ENCODE measurements at regions not wholly inside any gene's neighbourhood (a gene's known extent, or its start where the extent isn't known, plus 50 kb on each side); places are given as distances from the start of the nearest gene placed in this dataset.
"Not testable (repeated sequence)": the region's sequence is repeated elsewhere in the genome, so short reads cannot be mapped to it uniquely, and the experiment has no call there.

- no peak for DNase-seq (ENCODE audit: low spot score)
These were observed 116.1 kb downstream of the CYP26B1 start for GRCh38 chr2:72031346-72032110.

- DNase-seq (ENCODE audit: low spot score): no peak
These were observed 118.7 kb downstream of the CYP26B1 start for GRCh38 chr2:72028996-72029395.

- no peak for DNase-seq (ENCODE audit: low spot score)
These were observed 119.2 kb downstream of the CYP26B1 start for GRCh38 chr2:72028351-72028995.

- DNase-seq (ENCODE audit: low spot score): no peak
These were observed 120.1 kb downstream of the CYP26B1 start for GRCh38 chr2:72027426-72028161.

GRCh38 chr2:72026819-72027425 lies 120.7 kb downstream of the CYP26B1 start:
- DNase-seq (ENCODE audit: low spot score): no peak

GRCh38 chr2:72024451-72025175 lies 123.0 kb downstream of the CYP26B1 start:
- DNase-seq (ENCODE audit: low spot score): no peak

GRCh38 chr2:72023678-72024390 lies 123.8 kb downstream of the CYP26B1 start:
- DNase-seq (ENCODE audit: low spot score): no peak

- DNase-seq (ENCODE audit: low spot score): not testable (repeated sequence)
These were observed 126.3 kb downstream of the CYP26B1 start for GRCh38 chr2:72021371-72021770.

- no peak for DNase-seq (ENCODE audit: low spot score)
These were observed 132.4 kb downstream of the CYP26B1 start for GRCh38 chr2:72015266-72015665.

GRCh38 chr2:72014831-72015230 lies 132.8 kb downstream of the CYP26B1 start:
- DNase-seq (ENCODE audit: low spot score): no peak

GRCh38 chr2:72013726-72014125 lies 133.9 kb downstream of the CYP26B1 start:
- no peak for DNase-seq (ENCODE audit: low spot score)

- no peak for DNase-seq (ENCODE audit: low spot score)
These were observed 134.6 kb downstream of the CYP26B1 start for GRCh38 chr2:72012886-72013574.

GRCh38 chr2:72011791-72012190 lies 135.9 kb downstream of the CYP26B1 start:
- no peak for DNase-seq (ENCODE audit: low spot score)

GRCh38 chr2:72011370-72011689 lies 136.3 kb downstream of the CYP26B1 start:
- DNase-seq (ENCODE audit: low spot score): no peak

- no peak for DNase-seq (ENCODE audit: low spot score)
These were observed 136.9 kb downstream of the CYP26B1 start for GRCh38 chr2:72010647-72011369.

- no peak for DNase-seq (ENCODE audit: low spot score)
These were observed 139.1 kb downstream of the CYP26B1 start for GRCh38 chr2:72008608-72009007.

GRCh38 chr2:72007402-72007801 lies 140.3 kb downstream of the CYP26B1 start:
- no peak for DNase-seq (ENCODE audit: low spot score)

GRCh38 chr2:72006188-72006736 lies 141.4 kb downstream of the CYP26B1 start:
- DNase-seq (ENCODE audit: low spot score): no peak

GRCh38 chr2:72004976-72005375 lies 142.7 kb downstream of the CYP26B1 start:
- DNase-seq (ENCODE audit: low spot score): no peak

All from CD4-positive, alpha-beta T cell treated with Interleukin-2 at 100 ng/mL for 4 hours (primary cell).